Kidney (tissue), 13 donors: ENCODE measurements at regions not wholly inside any gene's neighbourhood (a gene's known extent, or its start where the extent isn't known, plus 50 kb on each side); places are given as distances from the start of the nearest gene placed in this dataset.
"Not testable (repeated sequence)": the region's sequence is repeated elsewhere in the genome, so short reads cannot be mapped to it uniquely, and the experiment has no call there.

Source experiments
- DNase-seq, 5 donors: peaks; one replicate each; pipeline ENCODE4 v3.0.0-alpha.2; 2013 to 2020
- FAIRE-seq: peaks from 2 replicates; lab custom pipeline; 2012; peaks lifted over from hg19 to GRCh38; lab: Jason Lieb, UNC
- H3K27ac ChIP-seq, 2 donors: one replicate each; pipeline ENCODE4 v1.7.0; 2013; ENCODE audit warnings: low read depth in 2 of 2, low read length in 2 of 2, inconsistent platforms in 1 of 2
- H3K27me3 ChIP-seq: one replicate; pipeline ENCODE4 v1.7.1; 2013; ENCODE audit warnings: low read length, inconsistent platforms; ENCODE audit not compliant: control insufficient read depth, insufficient read depth
- H3K36me3 ChIP-seq, 3 donors: one replicate each; pipeline versions ENCODE4 v1.7.0 to v1.7.1; 2013; ENCODE audit warnings: low read length in 3 of 3, control low read depth in 1 of 3, inconsistent platforms in 1 of 3; ENCODE audit not compliant: insufficient read depth in 3 of 3, control insufficient read depth in 2 of 3
- H3K4me1 ChIP-seq, 3 donors: one replicate each; pipeline versions ENCODE4 v1.7.0 to v1.7.1; 2013; ENCODE audit warnings: low read length in 3 of 3, inconsistent platforms in 1 of 3, low read depth in 1 of 3; ENCODE audit not compliant: control insufficient read depth in 2 of 3, insufficient read depth in 2 of 3
- H3K4me3 ChIP-seq, 3 donors: one replicate each; pipeline versions ENCODE4 v1.7.0 to v1.8.1; 2013; ENCODE audit warnings: low read length in 3 of 3, control low read depth in 1 of 3, inconsistent platforms in 1 of 3
- H3K9ac ChIP-seq, 3 donors: one replicate each; pipeline versions ENCODE4 v1.7.0 to v1.7.1; 2013; ENCODE audit warnings: low read length in 3 of 3, control low read depth in 1 of 3, inconsistent platforms in 1 of 3
- H3K9me3 ChIP-seq, 3 donors: one replicate each; pipeline versions ENCODE4 v1.7.0 to v1.7.1; 2013; ENCODE audit warnings: low read length in 3 of 3, control low read depth in 1 of 3, inconsistent platforms in 1 of 3; ENCODE audit not compliant: control insufficient read depth in 2 of 3, insufficient read depth in 1 of 3
- intact Hi-C: fragments of 100-400 bp; cut with DNase I; formaldehyde crosslinking; loops from one replicate; pipeline ENCODE4 v1.11.1; 2022
- TF ChIP-seq, protein P1 (sequence below): IDR thresholded peaks from 3 replicates; pipeline ENCODE4 v1.5.1; 2012; ENCODE audit warnings: mild to moderate bottlenecking, moderate library complexity, borderline replicate concordance; ENCODE audit not compliant: insufficient read depth; ENCODE audit errors: extremely low read depth
- donor health status: control.
- donor health status: control.
- donor health status: control.
- donor health status: control.
- donor health status: control.
- donor health status: DM: yes; HTN: yes; CAD: no.
- donor health status: Normal renal cell carcinoma (clear cell type).

DNA sequence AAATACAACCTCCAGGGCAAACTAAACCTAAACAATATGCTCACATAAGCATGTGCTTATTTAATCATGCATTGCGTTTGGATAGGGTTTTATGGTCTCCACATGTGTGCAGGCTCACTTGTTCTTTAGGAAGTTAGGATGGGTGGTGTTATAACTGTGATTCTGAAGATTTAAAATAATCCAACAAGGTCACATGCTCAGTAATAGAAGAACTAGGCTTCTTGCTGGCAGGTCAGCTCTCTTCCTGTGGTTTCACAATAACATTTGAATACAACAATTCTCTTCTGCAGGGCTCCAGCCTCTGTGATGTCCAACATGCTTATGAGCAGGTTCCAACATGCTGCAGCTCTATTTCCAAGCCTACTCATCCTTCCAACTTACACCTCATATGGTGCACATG, 84.0 kb downstream of the MYL12B start:
- Histone ChIP-seq H3K36me3 (no peaks in the 10 kb centered on the region), H3K9me3 (no peaks in the 10 kb centered on the region), H3K4me1 (no peaks in the 10 kb centered on the region), H3K4me3 (no peak overlapping the region), H3K9ac (no peak overlapping the region), H3K27ac (no peak overlapping the region), H3K27me3 (no peaks in the 10 kb centered on the region)
- DNase-seq = no peak
- TF ChIP-seq, protein P1, sequence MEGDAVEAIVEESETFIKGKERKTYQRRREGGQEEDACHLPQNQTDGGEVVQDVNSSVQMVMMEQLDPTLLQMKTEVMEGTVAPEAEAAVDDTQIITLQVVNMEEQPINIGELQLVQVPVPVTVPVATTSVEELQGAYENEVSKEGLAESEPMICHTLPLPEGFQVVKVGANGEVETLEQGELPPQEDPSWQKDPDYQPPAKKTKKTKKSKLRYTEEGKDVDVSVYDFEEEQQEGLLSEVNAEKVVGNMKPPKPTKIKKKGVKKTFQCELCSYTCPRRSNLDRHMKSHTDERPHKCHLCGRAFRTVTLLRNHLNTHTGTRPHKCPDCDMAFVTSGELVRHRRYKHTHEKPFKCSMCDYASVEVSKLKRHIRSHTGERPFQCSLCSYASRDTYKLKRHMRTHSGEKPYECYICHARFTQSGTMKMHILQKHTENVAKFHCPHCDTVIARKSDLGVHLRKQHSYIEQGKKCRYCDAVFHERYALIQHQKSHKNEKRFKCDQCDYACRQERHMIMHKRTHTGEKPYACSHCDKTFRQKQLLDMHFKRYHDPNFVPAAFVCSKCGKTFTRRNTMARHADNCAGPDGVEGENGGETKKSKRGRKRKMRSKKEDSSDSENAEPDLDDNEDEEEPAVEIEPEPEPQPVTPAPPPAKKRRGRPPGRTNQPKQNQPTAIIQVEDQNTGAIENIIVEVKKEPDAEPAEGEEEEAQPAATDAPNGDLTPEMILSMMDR = no peak
- intact Hi-C loops = no loop called here
- no peak for FAIRE-seq

DNA sequence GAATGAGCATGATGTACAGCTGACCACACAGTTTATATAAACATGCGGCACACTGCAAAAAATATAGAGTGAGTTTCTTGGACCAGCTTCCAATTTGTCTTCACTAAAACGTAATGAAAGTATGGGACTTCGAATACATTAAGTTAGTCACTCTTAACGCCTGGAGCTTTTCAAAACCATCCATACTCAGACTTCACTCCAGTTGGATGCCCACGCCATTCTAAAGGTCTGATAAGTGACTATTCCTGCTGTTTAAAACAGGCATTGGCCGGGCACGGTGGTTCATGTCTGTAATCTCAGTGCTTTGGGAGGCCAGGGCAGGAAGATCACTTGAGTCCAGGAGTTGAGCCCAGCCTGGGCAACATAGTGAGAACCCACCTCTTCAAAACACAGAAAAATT, 84.6 kb downstream of the MYL12B start:
- Histone ChIP-seq H3K27ac (no peak overlapping the region), H3K36me3 (no peaks in the 10 kb centered on the region), H3K9me3 (no peaks in the 10 kb centered on the region), H3K27me3 (no peaks in the 10 kb centered on the region), H3K4me3 (no peak overlapping the region), H3K4me1 (no peaks in the 10 kb centered on the region), H3K9ac (no peak overlapping the region)
- DNase-seq (no peak), FAIRE-seq (no peak)
- intact Hi-C loops = no loop called here
- TF ChIP-seq, protein P1 = no peak

- no peaks in the 10 kb centered on the region for H3K9me3 ChIP-seq
- H3K27ac ChIP-seq = no peak overlapping the region
- no peak for FAIRE-seq
- H3K27me3 ChIP-seq = no peaks in the 10 kb centered on the region
- TF ChIP-seq, protein P1 = no peak
- H3K36me3 ChIP-seq = no peaks in the 10 kb centered on the region
- no peak overlapping the region for H3K9ac ChIP-seq
- no peak for DNase-seq
- no peak overlapping the region for H3K4me3 ChIP-seq
- no peaks in the 10 kb centered on the region for H3K4me1 ChIP-seq
- intact Hi-C loops = no loop called here
Observed at GRCh38 chr18:3347286-3347803, 85.4 kb downstream of the MYL12B start.

DNA sequence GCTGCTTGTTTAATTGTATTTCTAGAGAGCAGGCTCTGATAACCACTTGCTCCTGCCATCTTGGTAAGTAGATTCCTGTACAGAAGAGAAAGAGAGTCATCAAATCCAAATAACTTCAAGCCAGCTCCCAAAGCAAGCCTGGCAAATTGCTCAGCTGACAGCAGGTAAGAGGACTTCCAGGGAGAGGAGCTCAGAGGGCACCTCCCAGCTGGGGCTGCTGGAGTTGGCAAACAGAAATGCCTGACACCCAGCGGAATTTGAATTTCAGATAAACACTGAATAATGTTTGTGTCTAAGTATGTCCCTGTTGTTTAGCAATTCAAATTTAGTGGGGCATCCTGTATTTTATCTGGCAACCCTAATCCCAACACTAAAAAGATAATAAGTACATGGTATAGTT, 86.2 kb downstream of the MYL12B start:
- Histone ChIP-seq H3K9me3 (no peaks in the 10 kb centered on the region), H3K4me1 (no peaks in the 10 kb centered on the region), H3K27ac (no peak overlapping the region), H3K36me3 (no peaks in the 10 kb centered on the region), H3K4me3 (no peak overlapping the region), H3K27me3 (no peaks in the 10 kb centered on the region), H3K9ac (no peak overlapping the region)
- intact Hi-C loops = no loop called here
- DNase-seq (no peak), FAIRE-seq (no peak)
- TF ChIP-seq, protein P1 = no peak

GRCh38 chr18:3349046-3349841, 87.3 kb downstream of the MYL12B start:
- H3K9ac ChIP-seq, H3K4me1 ChIP-seq, H3K27me3 ChIP-seq, intact Hi-C loops, H3K9me3 ChIP-seq, H3K36me3 ChIP-seq, DNase-seq, FAIRE-seq, H3K27ac ChIP-seq, H3K4me3 ChIP-seq: not testable (repeated sequence)
